ENCODE measurements at regions not wholly inside any gene's neighbourhood (a gene's known extent, or its start where the extent isn't known, plus 50 kb on each side); places are given as distances from the start of the nearest gene placed in this dataset.

DNA sequence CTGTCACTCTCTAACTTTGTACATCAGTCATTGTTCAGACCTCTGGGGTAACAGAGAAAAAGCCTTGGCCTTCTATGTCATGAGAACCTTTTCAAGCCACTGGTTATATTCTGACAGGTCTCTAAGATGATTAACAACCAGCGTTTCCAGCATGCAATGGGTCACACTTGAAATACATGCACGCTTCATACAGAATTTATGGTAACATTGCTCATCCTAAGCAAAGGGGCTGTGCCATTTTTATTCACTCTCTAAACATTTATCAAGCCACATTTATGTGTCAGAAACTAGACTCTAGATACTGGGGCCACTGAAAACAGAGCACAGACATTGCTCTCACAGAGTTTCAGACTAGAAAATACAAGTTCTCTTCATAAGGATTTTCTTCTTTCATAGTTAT lies 501.4 kb upstream of the DAB1 start:
- no peak for DNase-seq (ENCODE audit: low read depth)

DNA sequence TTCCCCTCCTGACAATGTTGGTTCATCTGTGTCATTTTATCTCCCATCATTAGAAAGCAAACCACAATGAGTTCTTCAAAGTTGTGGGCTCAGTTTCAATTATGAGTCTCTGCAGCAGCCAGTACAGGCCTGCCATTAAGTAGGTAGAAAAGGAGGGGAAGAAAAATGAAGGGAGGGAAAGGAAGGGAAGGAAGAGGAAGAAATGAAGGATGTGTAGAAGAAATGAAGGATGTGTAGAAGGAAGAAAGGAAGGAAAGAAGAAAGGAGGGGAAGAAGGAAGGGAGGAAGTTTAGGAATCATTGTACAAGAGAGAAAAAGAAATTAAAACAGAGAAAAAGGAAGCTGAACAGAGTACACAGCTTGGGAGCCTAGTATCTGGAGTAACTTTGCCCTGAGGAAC lies 498.3 kb upstream of the DAB1 start:
- DNase-seq (ENCODE audit: low read depth), result no peak

DNA sequence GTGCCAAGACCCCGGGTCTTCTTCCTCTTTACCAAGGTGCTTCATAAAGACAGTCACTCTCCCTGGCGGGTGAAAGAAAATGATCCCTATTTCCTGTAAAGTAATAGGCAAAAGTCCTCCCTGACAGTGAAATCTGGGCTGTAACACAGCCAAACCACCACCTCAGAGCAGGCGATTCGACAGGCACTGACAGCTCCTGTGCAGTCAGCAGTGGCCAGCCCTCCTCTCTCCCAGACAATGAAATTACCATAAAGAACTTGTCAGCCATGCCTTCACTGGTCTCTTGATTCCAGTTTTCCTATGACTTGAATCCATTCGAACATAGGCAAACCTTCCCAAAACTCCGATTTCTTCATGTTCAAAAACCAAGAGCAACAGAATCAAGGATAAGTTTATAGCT lies 492.2 kb upstream of the DAB1 start:
- DNase-seq (ENCODE audit: low read depth), result no peak

DNA sequence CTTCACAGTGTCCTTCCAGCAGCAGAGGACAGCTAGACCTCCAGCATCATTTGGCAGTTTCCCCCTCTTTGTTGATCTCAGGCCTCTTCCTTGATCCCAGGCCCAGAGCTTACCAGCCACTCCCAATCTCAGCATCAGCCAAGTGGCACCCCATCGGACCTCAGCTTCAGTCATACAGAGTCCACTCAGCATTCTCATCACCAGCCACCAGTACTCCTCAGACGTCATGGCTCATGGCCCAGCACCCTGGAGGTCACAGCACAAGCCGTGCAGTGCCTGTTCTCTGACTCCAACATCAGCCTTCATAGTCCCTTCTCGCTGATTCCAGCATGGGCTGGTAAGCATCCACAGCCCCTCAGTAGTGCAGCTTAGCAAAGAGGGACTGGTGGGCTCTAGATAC lies 487.6 kb upstream of the DAB1 start:
- DNase-seq (ENCODE audit: low read depth), result no peak

DNA sequence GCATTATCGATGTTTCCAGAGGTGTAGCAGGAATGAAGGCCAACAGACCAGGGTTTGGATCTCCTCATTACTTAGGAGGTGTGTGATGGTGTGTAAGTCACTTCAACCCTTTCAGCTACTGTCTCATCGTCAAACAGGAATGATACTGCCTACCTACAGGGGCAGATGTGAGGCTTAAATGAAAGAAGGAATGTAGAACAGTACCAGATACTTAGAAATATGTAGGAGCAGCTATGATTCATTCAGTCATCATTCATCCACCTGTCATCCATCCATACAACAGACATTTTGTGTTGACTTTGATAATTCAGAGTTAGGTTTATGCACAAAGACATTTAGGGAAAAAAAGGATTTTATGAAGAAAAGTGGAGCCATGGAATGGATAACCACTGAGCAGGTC lies 486.9 kb upstream of the DAB1 start:
- no peak for DNase-seq (ENCODE audit: low read depth)

DNA sequence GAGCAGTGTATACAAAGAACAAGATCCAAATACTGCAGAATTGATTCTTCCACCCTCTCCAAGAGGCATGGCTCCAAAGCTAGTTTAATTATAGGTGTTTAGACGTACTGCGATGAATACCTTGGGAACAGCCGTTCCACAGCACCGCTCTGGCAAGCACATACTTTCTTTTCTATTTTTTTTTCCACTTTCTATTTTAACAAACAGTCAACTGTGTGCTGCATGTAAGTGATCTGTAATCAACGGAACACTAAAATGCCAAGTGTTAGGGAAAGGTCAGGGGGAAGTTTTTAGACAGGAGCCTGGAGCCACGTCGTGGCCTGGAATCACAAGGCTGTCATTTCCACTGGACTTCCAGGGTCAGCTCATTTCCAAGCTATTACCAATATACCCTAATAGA lies 486.4 kb upstream of the DAB1 start:
- no peak for DNase-seq (ENCODE audit: low read depth)

DNA sequence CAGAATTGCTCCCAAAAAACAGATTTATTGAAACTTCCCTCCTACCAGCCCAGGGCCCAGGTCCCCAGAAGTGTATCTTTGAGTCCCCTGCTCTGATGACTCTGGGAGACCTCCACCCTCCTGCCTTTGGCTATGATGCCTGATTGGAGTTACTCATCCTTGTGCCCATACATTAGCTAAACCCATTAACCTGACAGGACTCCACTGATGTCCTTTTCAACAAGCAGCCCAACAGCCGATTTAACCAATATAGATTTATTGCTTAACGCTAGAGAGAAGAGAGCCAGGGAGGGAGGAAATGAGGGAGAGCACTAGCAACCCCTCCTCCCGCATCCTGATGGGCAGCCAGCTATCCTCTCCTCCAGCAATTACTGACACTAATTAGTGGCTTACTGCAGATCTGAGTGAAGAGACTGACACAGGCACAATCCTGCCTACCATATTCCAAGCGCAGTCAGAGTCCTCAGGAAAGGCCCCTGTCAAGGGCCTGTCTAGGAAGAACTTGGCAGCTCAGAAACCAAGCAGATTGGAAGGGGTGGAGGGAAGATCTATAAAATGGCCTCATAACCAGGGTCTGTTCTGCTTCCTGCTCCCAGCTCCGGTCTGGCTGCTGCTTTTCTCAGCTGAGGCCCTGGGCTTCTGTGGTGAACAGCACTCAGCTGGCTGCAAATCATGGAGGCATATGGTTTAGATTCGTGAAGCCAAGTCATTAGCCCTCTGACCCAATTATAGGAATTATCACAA lies 484.5 kb upstream of the DAB1 start:
- no peak for DNase-seq (ENCODE audit: low read depth)

DNA sequence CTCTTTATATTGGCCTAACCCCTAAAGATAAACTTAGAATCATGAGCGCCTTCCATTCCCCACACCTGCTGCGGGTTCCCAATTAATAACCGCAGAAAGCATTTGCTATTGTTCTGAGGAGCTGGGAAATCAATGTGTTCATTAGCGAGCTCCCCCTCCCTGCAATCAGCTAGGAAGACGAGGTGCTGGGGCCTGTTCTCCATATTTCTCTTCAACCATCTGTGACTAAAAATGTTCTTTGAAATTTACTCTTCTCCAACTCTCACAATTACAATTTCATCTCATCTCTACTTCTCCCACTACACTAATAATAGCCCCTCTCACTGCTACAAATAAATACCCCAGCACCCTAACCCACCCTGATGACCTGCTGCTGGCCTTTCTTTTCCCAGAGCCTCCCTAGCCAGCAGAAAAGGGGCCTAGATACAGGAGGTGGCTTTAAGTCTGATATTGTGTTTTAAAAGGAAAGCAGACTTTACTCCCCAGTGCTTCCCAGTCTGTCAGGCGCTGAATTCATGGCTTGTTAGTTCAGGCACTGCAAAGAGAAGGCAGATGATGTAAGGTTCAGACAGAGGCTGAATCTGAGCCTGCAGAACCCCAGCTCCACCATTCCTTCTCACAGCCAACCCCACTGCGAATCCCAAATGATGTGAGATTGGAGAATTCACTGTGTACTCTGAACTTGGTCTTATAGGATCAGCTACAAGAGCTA lies 477.5 kb upstream of the DAB1 start:
- DNase-seq (ENCODE audit: low read depth), result no peak

- DNase-seq (ENCODE audit: low read depth), result no peak
Observed at GRCh38 chr1:57898531-57898930, 474.7 kb upstream of the DAB1 start.

- no peak for DNase-seq (ENCODE audit: low read depth)
Observed at GRCh38 chr1:57897581-57897980, 473.7 kb upstream of the DAB1 start.

- no peak for DNase-seq (ENCODE audit: low read depth)
Observed at GRCh38 chr1:57894315-57894714, 470.5 kb upstream of the DAB1 start.

DNA sequence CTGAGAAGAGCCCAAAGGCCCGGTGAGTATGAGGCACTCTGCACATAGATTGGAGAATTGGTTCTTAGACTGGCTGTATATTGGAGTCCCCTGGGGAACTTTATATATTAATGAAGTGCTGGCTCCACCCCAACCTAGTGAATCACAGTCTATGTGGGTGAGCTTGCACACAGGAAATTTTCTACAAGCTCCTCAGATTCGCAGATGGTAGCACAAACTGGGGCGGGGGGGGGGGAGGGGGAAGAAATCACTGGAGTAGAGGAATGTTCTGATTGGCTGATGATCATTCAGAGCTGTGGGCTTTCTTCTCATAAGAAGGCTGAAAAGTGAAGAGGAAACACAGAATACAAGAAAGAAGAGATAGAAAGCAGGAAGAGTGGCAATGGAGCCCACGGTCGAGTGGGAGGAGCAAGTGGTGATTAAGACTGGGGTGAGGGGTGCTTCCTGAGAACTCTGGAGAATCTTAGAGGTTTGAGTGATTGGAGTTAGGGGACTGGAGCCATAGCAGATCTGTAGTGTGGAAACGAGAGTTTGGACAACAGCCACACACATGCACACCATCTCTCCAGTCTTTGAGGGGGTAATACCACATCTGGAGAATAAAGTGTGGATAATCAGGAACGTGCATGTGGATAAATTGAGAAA lies 465.9 kb upstream of the DAB1 start:
- no peak for DNase-seq (ENCODE audit: low read depth)

GRCh38 chr1:57887964-57888491 lies 464.2 kb upstream of the DAB1 start:
- DNase-seq (ENCODE audit: low read depth), result no peak

DNA sequence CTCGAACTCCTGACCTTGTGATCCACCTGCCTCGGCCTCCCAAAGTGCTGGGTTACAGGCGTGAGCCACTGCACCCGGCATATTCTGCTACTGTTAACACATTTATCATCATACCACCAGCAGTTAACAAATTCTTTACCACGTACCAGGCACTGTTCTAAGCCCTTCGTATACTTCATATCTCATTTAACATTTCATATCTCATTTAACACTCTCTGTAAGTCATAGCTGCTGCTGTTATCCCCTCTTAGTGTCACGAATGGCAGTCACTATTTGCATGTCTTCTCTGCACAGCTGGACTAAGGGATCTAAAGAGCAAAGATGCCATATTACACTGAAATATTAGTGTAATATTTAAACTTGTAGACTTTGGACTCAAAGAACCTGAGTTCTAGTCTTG lies 462.5 kb upstream of the DAB1 start:
- no peak for DNase-seq (ENCODE audit: low read depth)

- DNase-seq (ENCODE audit: low read depth), result no peak
Observed at GRCh38 chr1:57883642-57883995, 459.8 kb upstream of the DAB1 start.

GRCh38 chr1:57882934-57883641 lies 459.2 kb upstream of the DAB1 start:
- DNase-seq (ENCODE audit: low read depth), result no peak

- no peak for DNase-seq (ENCODE audit: low read depth)
Observed at GRCh38 chr1:57882072-57882471, 458.2 kb upstream of the DAB1 start.

DNA sequence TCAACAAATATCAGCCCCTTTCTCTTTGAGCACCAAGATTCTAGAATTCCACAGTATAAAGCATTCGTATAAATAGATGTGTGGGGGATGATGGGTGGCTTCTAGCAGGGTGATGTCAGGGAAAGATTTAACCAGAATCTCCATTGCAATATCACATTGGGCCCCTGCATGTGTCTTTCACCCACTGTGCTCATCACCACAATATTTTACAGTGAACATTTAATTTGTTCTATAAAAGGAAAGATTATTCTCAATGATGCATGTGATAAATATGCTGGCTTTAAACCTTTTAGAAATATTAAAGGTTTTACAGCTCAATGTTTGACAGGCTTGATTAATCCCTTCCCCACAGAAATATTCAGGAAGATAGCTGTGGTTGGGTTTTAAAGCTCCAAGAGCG lies 457.8 kb upstream of the DAB1 start:
- DNase-seq (ENCODE audit: low read depth), result no peak

DNA sequence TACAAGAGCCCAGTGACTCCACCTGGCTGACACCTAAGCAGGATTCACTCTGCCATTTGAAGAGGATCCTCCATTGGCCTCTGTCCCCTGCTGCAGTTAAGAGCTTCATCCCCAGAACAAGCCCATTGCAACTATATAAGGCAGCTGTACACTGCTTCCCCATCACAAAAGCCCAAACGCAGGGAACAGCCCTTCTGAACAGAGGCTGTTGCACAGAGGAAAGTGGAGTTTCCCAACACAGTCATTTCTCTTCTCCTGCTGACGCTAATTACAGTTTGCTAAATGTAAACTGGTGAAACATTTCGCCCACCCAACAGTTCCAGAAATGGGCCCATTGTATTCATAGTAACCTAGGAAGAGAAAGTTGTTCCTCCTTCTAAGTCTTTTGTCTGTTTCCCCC lies 455.8 kb upstream of the DAB1 start:
- no peak for DNase-seq (ENCODE audit: low read depth)

GRCh38 chr1:57874418-57874877 lies 450.6 kb upstream of the DAB1 start:
- no peak for DNase-seq (ENCODE audit: low read depth)

GRCh38 chr1:57872913-57873312 lies 449.1 kb upstream of the DAB1 start:
- no peak for DNase-seq (ENCODE audit: low read depth)

- no peak for DNase-seq (ENCODE audit: low read depth)
Observed at GRCh38 chr1:57868908-57869307, 445.0 kb upstream of the DAB1 start.

DNA sequence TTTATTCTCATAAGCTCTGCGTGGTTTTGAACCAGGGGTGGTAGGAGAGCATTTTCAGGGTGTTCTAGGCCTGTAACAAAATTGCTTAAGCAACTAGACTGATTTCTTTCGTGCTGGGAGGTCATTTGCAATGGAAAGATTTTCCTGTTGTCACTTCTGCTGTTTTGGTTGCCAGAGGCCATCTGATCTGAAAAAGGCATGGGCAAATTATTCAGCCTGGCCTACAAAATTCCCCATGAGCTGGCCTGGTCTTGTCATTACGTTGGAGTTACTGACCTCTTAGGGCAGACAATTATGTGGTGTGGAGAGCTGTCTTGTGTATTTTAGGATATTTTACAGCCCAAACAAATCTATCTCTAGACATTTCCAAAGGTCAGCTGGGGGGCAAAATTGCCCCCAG lies 444.4 kb upstream of the DAB1 start:
- DNase-seq (ENCODE audit: low read depth), result no peak
